Panc1 (cell line): ENCODE measurements at regions not wholly inside any gene's neighbourhood (a gene's known extent, or its start where the extent isn't known, plus 50 kb on each side); places are given as distances from the start of the nearest gene placed in this dataset.

ENCODE experiments used
- ATAC-seq: fragments of 200-7000 bp; cut with Tn5 transposase; 2 replicates; pipeline ENCODE4 v1.9.1; 2020; ENCODE audit warnings: mild to moderate bottlenecking, moderate library complexity
- BruUV-seq: library from RNA; stranded (reverse); fragments of 400-500 nt; replicated peaks from 2 replicates; lab custom pipeline; 2021; lab: Mats Ljungman, UMichigan
- CTCF ChIA-PET: fragments of 300-600 bp; sonication (Branson Sonifier 250); formaldehyde crosslinking; loops from one replicate; lab custom pipeline; 2022; ENCODE audit warnings: antibody characterized with exemption; lab: Charles Lee
- POLR2A ChIA-PET: fragments of 300-600 bp; sonication (Branson Sonifier 250); formaldehyde crosslinking; loops from one replicate; lab custom pipeline; 2022; ENCODE audit warnings: antibody characterized with exemption; lab: Charles Lee
- DNase-seq: peaks from one replicate; pipeline ENCODE4 v3.0.0-alpha.2; 2010; ENCODE audit warnings: low read depth, low spot score
- H3K27ac ChIP-seq: 2 replicates; pipeline ENCODE4 v1.5.1; 2011; ENCODE audit warnings: mild to moderate bottlenecking, low read length, inconsistent platforms
- H3K27me3 ChIP-seq: fragments of 200-500 bp; sonication (Bioruptor generic); 2 replicates; pipeline ENCODE4 v1.6.0; 2014; ENCODE audit warnings: low read length, inconsistent platforms; ENCODE audit not compliant: control insufficient read depth, insufficient read depth
- H3K36me3 ChIP-seq: fragments of 200-500 bp; sonication (Bioruptor generic); 2 replicates; pipeline ENCODE4 v1.5.1; 2014; ENCODE audit warnings: inconsistent platforms, mild to moderate bottlenecking, low read length, moderate library complexity; ENCODE audit not compliant: control insufficient read depth, insufficient read depth
- H3K4me1 ChIP-seq: 2 replicates; pipeline ENCODE4 v1.5.1; 2011; ENCODE audit warnings: inconsistent platforms, mild to moderate bottlenecking, low read length, moderate library complexity; ENCODE audit not compliant: control insufficient read depth, insufficient read depth
- H3K4me3 ChIP-seq, 2 experiments: 2 replicates each; pipeline ENCODE4 v1.5.1; 2011 to 2012; ENCODE audit warnings: low read depth in 2 of 2, low read length in 2 of 2, mild to moderate bottlenecking in 2 of 2, inconsistent platforms in 1 of 2, moderate library complexity in 1 of 2
- H3K9me3 ChIP-seq: fragments of 200-500 bp; sonication (Bioruptor generic); 2 replicates; pipeline ENCODE4 v1.5.1; 2014; ENCODE audit warnings: low read depth, mild to moderate bottlenecking, inconsistent platforms, low read length, moderate library complexity; ENCODE audit not compliant: control insufficient read depth, insufficient read depth
- CTCF ChIP-seq: fragments of 450-650 bp; IDR thresholded peaks from 2 replicates; pipeline ENCODE4 v1.5.1; 2017; ENCODE audit warnings: mild to moderate bottlenecking
- POLR2AphosphoS5 ChIP-seq: IDR thresholded peaks from 2 replicates; pipeline ENCODE4 v1.6.1; 2012; ENCODE audit warnings: mild to moderate bottlenecking, low read depth, low read length, moderate library complexity
- REST ChIP-seq, 2 experiments: IDR thresholded peaks; 2 replicates each; pipeline ENCODE4 v1.6.1; 2011 to 2012; ENCODE audit warnings: low read depth in 2 of 2, control low read depth in 1 of 2, low read length in 1 of 2, mild to moderate bottlenecking in 1 of 2, moderate library complexity in 1 of 2; ENCODE audit not compliant: insufficient read depth in 1 of 2
- SIN3A ChIP-seq: IDR thresholded peaks from 2 replicates; pipeline ENCODE4 v1.6.1; 2012; ENCODE audit warnings: low read depth, mild to moderate bottlenecking, low read length, moderate library complexity, borderline replicate concordance; ENCODE audit not compliant: insufficient read depth
- TCF7L2 ChIP-seq: IDR thresholded peaks from 2 replicates; pipeline ENCODE4 v1.6.1; 2011; ENCODE audit warnings: mild to moderate bottlenecking, low read depth, low read length, inconsistent platforms
- in situ Hi-C: cut with HindIII; loops from 2 replicates; pipeline ENCODE4 v1.10.0; 2016; ENCODE audit warnings: low sequenced_read_pairs, low pct_unique_long_range_greater_than_20kb
- intact Hi-C: fragments of 100-400 bp; cut with micrococcal nuclease; formaldehyde crosslinking; loops from one replicate; pipeline ENCODE4 v1.10.0; 2022; ENCODE audit not compliant: unreplicated experiment

- ChIA-PET POLR2A (no interaction called here), CTCF (interaction anchor here (0.6 kb wide), 1 partner anchor 54 kb away, joined by 9 read pairs; no protein-coding TSS in a partner anchor)
- H3K36me3 ChIP-seq = no peaks in the 10 kb centered on the region
- intact Hi-C loops = loop anchor here (5.0 kb wide), 1 partner anchor 58 kb away; no protein-coding TSS in a partner anchor
- no peaks in the 10 kb centered on the region for H3K27me3 ChIP-seq
- ATAC-seq (peak; percentile 15), DNase-seq (peak; percentile 7)
- peak overlapping the region; percentile 16 to 23; a peak in 3 of 4 replicates for H3K4me3 ChIP-seq
- no peaks in the 10 kb centered on the region for H3K9me3 ChIP-seq
- peak overlapping the region; percentile 97 for H3K27ac ChIP-seq
- H3K4me1 ChIP-seq = peaks cover 58% of the 10 kb centered on the region
- in situ Hi-C loops = no loop called here
- no peak for TF ChIP-seq POLR2AphosphoS5
- TF ChIP-seq TCF7L2 = no peak
- no peak for TF ChIP-seq SIN3A
- TF ChIP-seq REST (IDR thresholded peaks at IDR 0.05; ENCODE audit: insufficient read depth in 1 of 2, low read depth in 2 of 2, low read length in 1 of 2) = no peak
- no peak for TF ChIP-seq CTCF
- BruUV-seq = no TSS peak
Measured at GRCh38 chr1:19010503-19010902, 54.0 kb upstream of the IFFO2 start.

GRCh38 chr1:19009882-19010321 lies 53.4 kb upstream of the IFFO2 start:
- peak; percentile 71 for ATAC-seq
- intact Hi-C loops = loop anchor here (5.0 kb wide), 1 partner anchor 58 kb away; no protein-coding TSS in a partner anchor
- Histone ChIP-seq H3K36me3 (no peaks in the 10 kb centered on the region), H3K27ac (peak overlapping the region; percentile 97), H3K4me1 (peaks cover 58% of the 10 kb centered on the region), H3K9me3 (no peaks in the 10 kb centered on the region), H3K27me3 (no peaks in the 10 kb centered on the region), H3K4me3 (peak overlapping the region in 1 of 2 experiments; percentile 29; a peak in 2 of 4 replicates)
- no TSS peak for BruUV-seq
- POLR2A ChIA-PET = interaction anchor here (0.5 to 1.0 kb wide), 2 partner anchors 67 to 238 kb away, joined by 4 to 9 read pairs; no protein-coding TSS in a partner anchor
- TF ChIP-seq REST (IDR thresholded peaks at IDR 0.05; ENCODE audit: insufficient read depth in 1 of 2, low read depth in 2 of 2, low read length in 1 of 2) = no peak
- no peak for TF ChIP-seq CTCF
- peak; percentile 45; the same call in 1 of the 2 replicates for TF ChIP-seq TCF7L2
- peak; percentile 56; the same call in 1 of the 2 replicates for TF ChIP-seq POLR2AphosphoS5
- no peak for TF ChIP-seq SIN3A
- CTCF ChIA-PET = interaction anchor here (0.5 kb wide), 1 partner anchor 245 kb away, joined by 4 read pairs; no protein-coding TSS in a partner anchor
- DNase-seq = peak; percentile 80
- in situ Hi-C loops = no loop called here
